Peyer's patch (tissue), 4 donors: ENCODE measurements at regions not wholly inside any gene's neighbourhood (a gene's known extent, or its start where the extent isn't known, plus 50 kb on each side); places are given as distances from the start of the nearest gene placed in this dataset.
A peak's percentile ranks its signal among the peaks of the same experiment; 100 is the strongest.

Experiments
- DNase-seq, 3 donors: peaks; one replicate each; pipeline ENCODE4 v3.0.0-alpha.2; 2017 to 2019
- H3K27ac ChIP-seq, 4 donors: fragments of 200-600 bp; sonication (generic); one replicate each; pipeline ENCODE4 v1.5.1; 2016 to 2019
- H3K27me3 ChIP-seq, 2 donors: fragments of 200-600 bp; sonication (generic); one replicate each; pipeline ENCODE4 v1.5.1; 2019
- H3K36me3 ChIP-seq, 3 donors: fragments of 200-600 bp; sonication (generic); one replicate each; pipeline ENCODE4 v1.5.1; 2016 to 2019
- H3K4me1 ChIP-seq, 4 donors: fragments of 200-600 bp; sonication (generic); one replicate each; pipeline ENCODE4 v1.5.1; 2016 to 2019
- H3K4me3 ChIP-seq, 4 donors: fragments of 200-600 bp; sonication (generic); 1 replicate in 3 of 4; 2 replicates in 1 of 4; pipeline ENCODE4 v1.5.1; 2016 to 2019; ENCODE audit warnings: mild to moderate bottlenecking in 1 of 4
- H3K9me3 ChIP-seq, 4 donors: fragments of 200-600 bp; sonication (generic); one replicate each; pipeline ENCODE4 v1.5.1; 2016 to 2019; ENCODE audit warnings: mild to moderate bottlenecking in 1 of 4
- CTCF ChIP-seq, 6 experiments: fragments of 450-650 bp in 4 of 6; fragments of 200-600 bp in 2 of 6; sonication (generic) in 1 of 6; IDR thresholded peaks; one replicate each; pipeline ENCODE4 v1.5.1; 2017 to 2019; ENCODE audit warnings: antibody characterized with exemption in 6 of 6, mild to moderate bottlenecking in 3 of 6, moderate library complexity in 1 of 6
- POLR2A ChIP-seq, 2 donors: fragments of 450-650 bp; IDR thresholded peaks; one replicate each; pipeline ENCODE4 v1.5.1; 2017; ENCODE audit warnings: antibody characterized with exemption in 2 of 2, mild to moderate bottlenecking in 2 of 2, moderate library complexity in 2 of 2

GRCh38 chr2:30026091-30027055 lies 105.0 kb upstream of the ALK start:
- Histone ChIP-seq H3K9me3 (no peaks in the 10 kb centered on the region), H3K27me3 (no peaks in the 10 kb centered on the region), H3K27ac (no peak overlapping the region), H3K4me3 (no peak overlapping the region), H3K36me3 (no peaks in the 10 kb centered on the region), H3K4me1 (no peaks in the 10 kb centered on the region)
- DNase-seq: no peak
- peak in 3 of 6 experiments; percentile 11 to 25 (median 24) for TF ChIP-seq CTCF (IDR thresholded peaks at IDR 0.05)
- no peak for TF ChIP-seq POLR2A (IDR thresholded peaks at IDR 0.05)

- no peak overlapping the region for H3K4me3 ChIP-seq
- DNase-seq: no peak
- H3K36me3 ChIP-seq: no peaks in the 10 kb centered on the region
- H3K27me3 ChIP-seq: no peaks in the 10 kb centered on the region
- no peaks in the 10 kb centered on the region for H3K4me1 ChIP-seq
- no peaks in the 10 kb centered on the region for H3K9me3 ChIP-seq
- H3K27ac ChIP-seq: no peak overlapping the region
- TF ChIP-seq CTCF (IDR thresholded peaks at IDR 0.05): no peak
- TF ChIP-seq POLR2A (IDR thresholded peaks at IDR 0.05): no peak
Measured at GRCh38 chr2:30029804-30030203, 108.4 kb upstream of the ALK start.

GRCh38 chr2:30030361-30030760 lies 109.0 kb upstream of the ALK start:
- TF ChIP-seq CTCF (IDR thresholded peaks at IDR 0.05): no peak
- TF ChIP-seq POLR2A (IDR thresholded peaks at IDR 0.05): no peak
- Histone ChIP-seq H3K27ac (no peak overlapping the region), H3K9me3 (no peaks in the 10 kb centered on the region), H3K27me3 (no peaks in the 10 kb centered on the region), H3K4me1 (no peaks in the 10 kb centered on the region), H3K36me3 (no peaks in the 10 kb centered on the region), H3K4me3 (no peak overlapping the region)
- no peak for DNase-seq

- no peak for DNase-seq
- no peaks in the 10 kb centered on the region for H3K36me3 ChIP-seq
- TF ChIP-seq POLR2A (IDR thresholded peaks at IDR 0.05) (no peak), CTCF (IDR thresholded peaks at IDR 0.05) (no peak)
- H3K4me3 ChIP-seq: no peak overlapping the region
- H3K9me3 ChIP-seq: no peaks in the 10 kb centered on the region
- no peaks in the 10 kb centered on the region for H3K4me1 ChIP-seq
- H3K27me3 ChIP-seq: no peaks in the 10 kb centered on the region
- no peak overlapping the region for H3K27ac ChIP-seq
Measured at GRCh38 chr2:30031184-30031583, 109.8 kb upstream of the ALK start.

GRCh38 chr2:30034052-30034775 lies 112.6 kb upstream of the YPEL5 start:
- no peaks in the 10 kb centered on the region for H3K4me1 ChIP-seq
- TF ChIP-seq POLR2A (IDR thresholded peaks at IDR 0.05) (no peak), CTCF (IDR thresholded peaks at IDR 0.05) (no peak)
- H3K27me3 ChIP-seq: no peaks in the 10 kb centered on the region
- DNase-seq: no peak
- H3K36me3 ChIP-seq: no peaks in the 10 kb centered on the region
- H3K4me3 ChIP-seq: no peak overlapping the region
- H3K9me3 ChIP-seq: no peaks in the 10 kb centered on the region
- no peak overlapping the region for H3K27ac ChIP-seq
